ENCODE measurements at regions not wholly inside any gene's neighbourhood (a gene's known extent, or its start where the extent isn't known, plus 50 kb on each side); places are given as distances from the start of the nearest gene placed in this dataset.

DNA sequence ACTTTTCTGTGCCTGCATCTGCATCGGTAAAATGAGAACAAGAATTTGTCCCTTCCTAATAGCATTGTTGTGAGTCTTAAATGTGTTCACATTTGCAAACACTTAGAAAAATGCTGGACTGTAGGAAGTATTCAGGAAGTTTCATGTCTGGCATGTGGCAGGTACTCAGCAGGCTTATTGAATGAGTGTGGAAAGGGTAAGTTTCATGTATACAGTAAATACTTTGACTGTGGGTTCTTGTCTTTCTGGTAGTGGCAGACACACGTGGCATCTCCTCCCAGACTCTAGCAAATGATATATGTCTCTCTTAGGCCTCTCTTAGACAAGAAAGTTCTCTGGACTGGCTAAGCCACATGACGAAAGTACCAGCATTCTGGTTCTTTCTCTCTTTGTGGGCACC is 179.2 kb downstream of the C11orf91 start:
- DNase-seq, result no peak

GRCh38 chr11:33520112-33520511 is 180.5 kb downstream of the C11orf91 start:
- DNase-seq, result no peak

DNA sequence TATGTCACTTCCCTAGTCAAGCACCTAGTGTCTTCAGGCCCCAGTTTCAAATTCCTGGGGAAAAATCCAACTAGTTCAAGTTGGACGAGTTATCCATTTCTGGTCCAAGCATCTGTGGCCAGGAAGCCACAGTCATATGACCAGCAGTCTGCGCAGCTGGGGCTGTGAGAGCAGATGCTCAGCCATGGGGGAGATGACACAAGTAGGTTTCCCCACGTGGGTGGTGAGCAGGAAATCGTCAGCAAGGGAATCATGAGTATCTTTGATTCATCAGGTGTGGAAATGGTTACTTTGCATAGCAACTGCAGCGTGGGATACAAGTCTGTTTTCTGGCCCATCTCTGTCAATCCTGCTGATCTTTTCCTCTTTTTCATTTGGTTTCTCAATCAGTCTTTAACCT is 185.3 kb downstream of the C11orf91 start:
- DNase-seq, result no peak

- no peak for DNase-seq
Measured at GRCh38 chr11:33514079-33514925, 186.3 kb downstream of the C11orf91 start.

- DNase-seq, result no peak
Measured at GRCh38 chr11:33509632-33510031, 191.0 kb downstream of the C11orf91 start.

DNA sequence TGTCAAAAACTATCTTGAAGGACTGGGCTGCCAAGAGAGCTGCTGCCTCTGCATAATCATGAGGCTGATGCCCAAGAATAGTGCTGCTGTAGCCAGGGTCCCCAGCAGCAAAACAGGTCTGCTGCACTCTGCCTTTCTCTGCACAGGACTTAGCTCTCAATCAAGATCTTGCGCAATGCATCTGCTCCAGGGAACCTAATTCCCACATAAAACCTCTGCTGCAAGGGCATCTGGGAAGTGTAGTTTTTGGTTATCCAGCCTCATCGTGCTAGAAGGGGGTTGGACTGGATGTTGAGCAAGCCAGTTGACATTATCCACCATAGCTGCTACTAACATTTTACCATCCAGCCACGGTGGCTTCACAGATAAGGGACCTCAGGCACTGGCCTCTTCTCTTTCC is 192.7 kb downstream of the C11orf91 start:
- DNase-seq, result no peak

- DNase-seq, result no peak
Measured at GRCh38 chr11:33507356-33507755, 193.3 kb downstream of the C11orf91 start.

DNA sequence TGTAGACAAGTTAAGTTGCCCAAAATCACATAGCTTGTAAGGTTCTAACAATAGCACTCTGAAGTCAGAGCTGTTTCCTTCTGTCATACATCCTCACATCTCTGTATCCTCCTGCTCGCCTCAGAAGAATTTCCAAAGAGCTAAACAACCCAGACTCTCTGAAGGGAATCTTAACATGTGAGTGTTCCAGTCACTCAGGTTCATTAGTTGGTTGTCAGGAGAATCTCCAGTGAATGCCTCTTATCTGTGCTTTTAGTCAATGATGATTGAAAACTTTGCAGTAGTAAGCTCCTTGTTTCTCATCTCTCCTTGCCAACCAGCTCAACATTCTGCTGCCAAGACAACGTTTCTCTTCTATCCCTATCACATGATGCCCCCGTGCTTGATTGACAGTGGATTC is 195.5 kb downstream of the C11orf91 start:
- DNase-seq, result no peak

GRCh38 chr11:33500861-33501479 is 199.7 kb downstream of the C11orf91 start:
- no peak for DNase-seq

GRCh38 chr11:33500332-33500731 is 200.3 kb downstream of the C11orf91 start:
- no peak for DNase-seq

DNA sequence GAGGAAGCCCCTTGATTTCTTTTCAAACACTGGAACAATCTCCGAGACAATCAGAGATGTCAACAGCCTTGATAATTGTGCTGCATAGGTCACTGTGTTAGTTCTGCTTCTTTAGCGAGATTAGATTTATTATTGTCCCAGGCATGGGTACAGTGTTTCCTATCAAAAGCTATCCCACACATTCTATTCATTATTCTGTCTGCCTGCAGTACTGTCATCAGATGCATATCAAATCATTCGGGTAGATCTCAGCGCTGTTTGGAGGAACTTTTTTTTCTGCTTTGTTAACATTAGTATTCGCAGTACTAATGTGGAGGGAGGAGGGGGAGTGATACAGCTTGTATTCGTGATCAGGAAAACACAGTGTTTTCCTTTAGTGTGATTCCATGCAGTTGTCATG is 208.0 kb downstream of the C11orf91 start:
- no peak for DNase-seq

GRCh38 chr11:33490842-33491370 is 209.7 kb downstream of the C11orf91 start:
- no peak for DNase-seq

- DNase-seq, result no peak
Measured at GRCh38 chr11:33488971-33489370, 211.7 kb downstream of the C11orf91 start.

- DNase-seq, result no peak
Measured at GRCh38 chr11:33480626-33481025, 220.0 kb downstream of the C11orf91 start.

- DNase-seq, result no peak
Measured at GRCh38 chr11:33479231-33479630, 221.4 kb downstream of the C11orf91 start.

DNA sequence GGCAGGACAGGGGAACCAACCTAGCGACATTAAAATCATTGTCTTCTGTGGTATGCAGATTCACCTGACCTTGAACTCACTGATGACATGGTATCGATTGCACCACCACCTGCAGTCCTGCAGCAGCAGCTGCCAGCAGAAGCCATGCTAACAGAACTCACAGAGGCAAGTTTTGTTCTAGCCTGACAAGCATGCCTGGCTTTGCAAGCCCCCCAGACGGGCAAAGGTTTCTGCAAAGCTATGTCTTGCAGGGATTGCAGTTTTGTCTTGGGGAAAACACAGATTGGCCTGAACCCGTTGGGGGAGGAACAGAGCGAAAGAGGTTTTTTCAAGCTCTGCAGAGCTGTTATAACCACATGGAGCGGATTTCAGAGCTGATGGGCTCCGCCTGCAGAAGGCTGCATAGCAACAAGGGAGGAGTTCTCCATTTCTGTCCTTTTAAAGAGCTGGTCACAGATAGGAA is 221.0 kb downstream of the HIPK3 start:
- DNase-seq, result no peak

DNA sequence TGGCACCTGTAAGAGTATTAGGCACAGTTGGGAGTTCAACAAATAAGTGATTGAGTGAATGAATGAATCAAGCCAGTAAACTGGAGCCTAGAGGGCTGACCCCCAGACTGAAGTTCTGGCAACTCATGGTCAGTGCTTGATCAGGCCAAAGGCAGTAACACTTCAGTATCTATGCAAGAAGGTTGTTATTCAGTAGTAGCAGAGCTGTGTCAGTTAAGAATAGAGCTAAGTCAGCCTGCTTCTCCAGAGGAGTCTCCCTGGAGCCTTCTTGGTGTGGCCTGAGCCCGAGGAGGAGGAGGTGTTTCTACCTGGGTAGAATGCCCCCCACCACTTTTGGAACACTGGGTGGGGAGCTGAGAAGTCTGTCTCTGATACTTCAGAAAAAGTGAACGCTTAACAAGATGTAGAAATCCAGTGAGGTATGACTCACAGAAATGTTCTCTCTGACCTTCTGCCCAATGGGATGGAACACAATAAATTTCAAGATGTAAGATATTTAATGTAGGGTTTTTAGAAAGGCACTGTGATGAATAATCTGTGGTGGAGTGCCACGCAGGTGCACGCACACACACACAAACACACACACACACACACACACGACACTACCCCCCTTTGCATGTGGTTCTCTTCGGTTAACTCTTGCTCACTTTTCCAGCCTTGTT is 219.9 kb downstream of the HIPK3 start:
- DNase-seq, result no peak

- no peak for DNase-seq
Measured at GRCh38 chr11:33475993-33476392, 218.8 kb downstream of the HIPK3 start.

- no peak for DNase-seq
Measured at GRCh38 chr11:33474866-33475265, 217.7 kb downstream of the HIPK3 start.

DNA sequence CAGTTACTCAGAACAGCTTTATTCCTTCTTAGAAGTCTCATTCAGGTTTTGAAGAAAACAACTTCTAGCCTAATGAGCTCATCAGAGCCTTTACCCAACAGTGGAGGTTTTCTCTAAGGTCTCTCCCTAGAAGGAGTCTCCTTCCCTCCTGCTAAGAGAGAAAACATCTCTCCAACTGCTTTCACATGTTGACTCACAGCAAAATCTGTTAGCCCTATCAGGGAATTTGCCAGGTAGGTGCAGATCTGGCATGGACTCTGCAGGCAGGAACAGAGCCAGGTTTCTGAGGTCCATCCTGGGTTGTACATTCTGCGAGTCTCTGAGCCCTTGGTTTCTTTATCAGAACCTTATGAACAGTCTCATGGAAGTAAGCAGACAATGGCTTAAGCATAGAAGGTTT is 214.4 kb downstream of the HIPK3 start:
- DNase-seq, result no peak

DNA sequence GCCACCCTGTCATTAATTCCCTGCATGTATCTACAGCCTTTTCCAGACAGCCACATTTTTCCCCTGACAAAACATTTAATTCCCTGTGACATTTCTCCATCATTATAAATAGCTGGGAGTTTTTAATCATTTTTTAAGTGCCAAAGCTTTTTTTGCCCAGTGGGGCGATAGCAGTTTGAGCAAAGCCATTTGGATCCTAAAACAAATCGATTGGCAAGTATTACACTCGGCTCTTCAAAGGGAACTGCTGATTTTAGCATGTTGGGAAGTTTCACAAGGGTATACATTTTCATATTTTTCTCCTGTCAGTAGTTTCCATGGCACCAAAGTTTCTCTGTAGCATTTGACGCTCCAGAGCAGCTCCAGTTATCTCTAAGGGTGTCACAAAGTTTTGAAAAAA is 210.8 kb downstream of the HIPK3 start:
- DNase-seq, result no peak

DNA sequence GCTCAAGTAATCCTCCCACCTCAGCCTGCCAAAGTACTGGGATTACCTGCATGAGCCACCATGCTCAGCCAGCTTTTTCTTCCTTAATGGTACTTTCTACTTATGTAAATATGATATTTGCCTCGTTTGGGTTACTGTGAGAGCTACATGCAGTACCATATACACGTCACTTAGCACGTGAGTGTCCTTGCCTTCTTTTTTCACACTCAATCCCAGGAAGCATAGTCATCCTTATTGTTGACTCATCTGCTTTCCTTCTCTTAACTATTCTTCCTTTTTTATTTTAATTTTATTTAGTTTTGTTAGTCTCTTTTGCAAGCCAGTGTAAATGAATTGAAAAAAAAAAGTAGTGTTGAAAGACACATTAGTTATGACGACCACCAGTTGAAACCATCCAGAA is 205.9 kb downstream of the HIPK3 start:
- no peak for DNase-seq

DNA sequence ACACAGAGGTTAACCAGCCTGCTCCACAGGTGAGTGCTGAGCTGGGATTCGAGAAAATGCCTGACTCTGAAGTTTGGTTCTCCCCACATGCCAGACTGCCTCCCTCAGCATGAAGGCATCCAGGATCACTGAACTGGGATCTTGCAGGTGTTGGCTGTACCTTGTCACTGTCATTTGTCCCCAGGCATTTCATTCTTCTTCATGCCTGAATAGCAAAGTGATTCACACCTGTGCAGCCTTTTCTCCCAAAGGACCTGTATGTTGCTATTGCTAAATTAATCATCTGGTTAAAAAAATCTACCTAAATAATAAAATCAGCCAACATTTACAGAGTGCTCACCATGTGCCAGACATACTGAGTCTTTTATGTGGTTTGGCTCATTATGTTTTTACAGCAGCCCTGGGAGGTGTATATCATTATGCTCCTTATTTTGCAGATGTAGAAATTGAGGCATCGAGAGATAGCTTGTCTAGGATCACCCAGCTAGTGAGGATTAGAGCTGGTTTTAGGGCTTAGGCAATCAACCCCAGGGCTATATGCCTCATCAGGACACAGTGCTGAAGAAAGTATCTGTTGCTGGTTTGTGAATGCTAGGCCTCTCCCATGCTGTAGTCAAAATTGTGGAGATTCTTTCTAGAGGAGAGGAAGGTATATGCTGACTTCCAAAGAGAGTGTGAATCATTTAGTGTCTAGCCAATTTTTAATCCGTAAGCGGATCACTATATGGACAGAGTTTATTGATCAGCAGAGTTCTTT is 204.4 kb downstream of the HIPK3 start:
- no peak for DNase-seq

Data from T-helper 1 cell (primary cell).